WTC11 (cell line): ENCODE measurements at regions not wholly inside any gene's neighbourhood (a gene's known extent, or its start where the extent isn't known, plus 50 kb on each side); places are given as distances from the start of the nearest gene placed in this dataset.

ENCODE experiments used
- ATAC-seq: fragments of 200-7000 bp; cut with Tn5 transposase; 2 replicates; pipeline ENCODE4 v1.10.0; 2021; ENCODE audit warnings: mild to moderate bottlenecking, moderate library complexity
- CTCF ChIA-PET: fragments of 300-600 bp; sonication (Branson Sonifier 250); formaldehyde crosslinking; loops from one replicate; lab custom pipeline; 2021; ENCODE audit warnings: antibody characterized with exemption; lab: Charles Lee
- POLR2A ChIA-PET: fragments of 350-600 bp; sonication (Branson Sonifier 250); formaldehyde crosslinking; loops from one replicate; lab custom pipeline; 2021; ENCODE audit warnings: antibody characterized with exemption; lab: Charles Lee
- DNase-seq: peaks from one replicate; pipeline ENCODE4 v3.0.0; 2021; ENCODE audit warnings: low spot score
- H3K27ac Mint-ChIP-seq: 2 replicates; pipeline ENCODE4 v1.8.0; 2021; ENCODE audit warnings: mixed read lengths
- H3K27me3 Mint-ChIP-seq: 2 replicates; pipeline ENCODE4 v1.8.0; 2021; ENCODE audit warnings: low read depth, mild to moderate bottlenecking, moderate library complexity, mixed read lengths
- H3K36me3 Mint-ChIP-seq: 2 replicates; pipeline ENCODE4 v1.8.0; 2021; ENCODE audit warnings: mixed read lengths
- H3K4me1 Mint-ChIP-seq: 2 replicates; pipeline ENCODE4 v1.8.0; 2022; ENCODE audit warnings: mixed read lengths
- H3K4me3 Mint-ChIP-seq: 2 replicates; pipeline ENCODE4 v1.8.0; 2021; ENCODE audit warnings: mild to moderate bottlenecking, moderate library complexity, mixed read lengths
- H3K9me3 Mint-ChIP-seq: 2 replicates; pipeline ENCODE4 v1.8.0; 2021; ENCODE audit warnings: mixed read lengths
- ETV6 ChIP-seq: sonication (generic); formaldehyde crosslinking; IDR thresholded peaks from 2 replicates; pipeline ENCODE4 v1.8.1; 2022; ENCODE audit warnings: mild to moderate bottlenecking, missing genetic modification reagents
- HMGA2 ChIP-seq: fragments of 250-450 bp; sonication (Bioruptor Pico); IDR thresholded peaks from 2 replicates; pipeline ENCODE4 v1.4.0; 2021; ENCODE audit warnings: mild to moderate bottlenecking, moderate library complexity
- MXD4 ChIP-seq: fragments of 250-450 bp; sonication (Bioruptor Pico); IDR thresholded peaks from 2 replicates; pipeline ENCODE4 v1.8.0; 2021; ENCODE audit warnings: mild to moderate bottlenecking, moderate library complexity, borderline replicate concordance
- MYBL2 ChIP-seq: sonication (generic); formaldehyde crosslinking; IDR thresholded peaks from 2 replicates; pipeline ENCODE4 v1.8.1; 2023; ENCODE audit warnings: mild to moderate bottlenecking, moderate library complexity, missing genetic modification reagents
- NR1H2 ChIP-seq: sonication (generic); formaldehyde crosslinking; IDR thresholded peaks from 2 replicates; pipeline ENCODE4 v1.9.0; 2021; ENCODE audit warnings: mild to moderate bottlenecking, moderate library complexity, missing genetic modification reagents
- NR3C1 ChIP-seq: sonication (generic); formaldehyde crosslinking; conservative IDR thresholded peaks from 2 replicates; pipeline ENCODE4 v1.8.1; 2023; ENCODE audit warnings: low read depth, mild to moderate bottlenecking, missing genetic modification reagents
- OVOL2 ChIP-seq: fragments of 250-450 bp; sonication (Bioruptor Pico); IDR thresholded peaks from 2 replicates; pipeline ENCODE4 v1.9.0; 2021; ENCODE audit warnings: mild to moderate bottlenecking, borderline replicate concordance
- RORB ChIP-seq: fragments of 250-450 bp; sonication (Bioruptor Pico); IDR thresholded peaks from 2 replicates; pipeline ENCODE4 v1.9.0; 2021; ENCODE audit warnings: mild to moderate bottlenecking
- SMAD3 ChIP-seq: sonication (generic); formaldehyde crosslinking; IDR thresholded peaks from 2 replicates; pipeline ENCODE4 v1.8.0; 2022; ENCODE audit warnings: missing genetic modification reagents, mild to moderate bottlenecking, borderline replicate concordance
- SOX15 ChIP-seq: fragments of 250-450 bp; sonication (Bioruptor Pico); IDR thresholded peaks from 2 replicates; pipeline ENCODE4 v1.9.0; 2021; ENCODE audit warnings: mild to moderate bottlenecking
- TEAD4 ChIP-seq: sonication (generic); formaldehyde crosslinking; IDR thresholded peaks from 2 replicates; pipeline ENCODE4 v1.8.0; 2022; ENCODE audit warnings: mild to moderate bottlenecking, missing genetic modification reagents
- ZBTB21 ChIP-seq: sonication (generic); formaldehyde crosslinking; IDR thresholded peaks from 2 replicates; pipeline ENCODE4 v1.8.1; 2023; ENCODE audit warnings: mild to moderate bottlenecking, missing genetic modification reagents, borderline replicate concordance
- ZNF263 ChIP-seq: sonication (generic); formaldehyde crosslinking; IDR thresholded peaks from 2 replicates; pipeline ENCODE4 v1.8.1; 2022; ENCODE audit warnings: low read depth, mild to moderate bottlenecking, moderate library complexity, missing genetic modification reagents
- TF ChIP-seq, protein P1 (sequence below): sonication (generic); formaldehyde crosslinking; conservative IDR thresholded peaks from 2 replicates; pipeline ENCODE4 v1.8.1; 2022; ENCODE audit warnings: mild to moderate bottlenecking, missing genetic modification reagents
- TF ChIP-seq, protein P2 (sequence below): fragments of 250-450 bp; sonication (Bioruptor Pico); IDR thresholded peaks from 2 replicates; pipeline ENCODE4 v2.1.2; 2022; ENCODE audit warnings: mild to moderate bottlenecking, moderate library complexity
- TF ChIP-seq, protein P3 (sequence below): sonication (generic); formaldehyde crosslinking; IDR thresholded peaks from 2 replicates; pipeline ENCODE4 v1.8.1; 2023; ENCODE audit warnings: mild to moderate bottlenecking, missing genetic modification reagents
- TF ChIP-seq, protein P4 (sequence below): sonication (generic); formaldehyde crosslinking; IDR thresholded peaks from 2 replicates; pipeline ENCODE4 v1.8.1; 2023; ENCODE audit warnings: mild to moderate bottlenecking, missing genetic modification reagents, moderate library complexity
- TF ChIP-seq, protein P5 (sequence below): sonication (generic); formaldehyde crosslinking; IDR thresholded peaks from 2 replicates; pipeline ENCODE4 v1.8.1; 2022; ENCODE audit warnings: mild to moderate bottlenecking, moderate library complexity, missing genetic modification reagents
- TF ChIP-seq, protein P6 (sequence below): fragments of 200-600 bp; IDR thresholded peaks from 2 replicates; pipeline ENCODE4 v1.8.0; 2022; ENCODE audit warnings: antibody characterized with exemption
- TF ChIP-seq, protein P7 (sequence below): sonication (generic); formaldehyde crosslinking; IDR thresholded peaks from 2 replicates; pipeline ENCODE4 v1.8.0; 2022; ENCODE audit warnings: mild to moderate bottlenecking, missing genetic modification reagents
- TF ChIP-seq, protein P8 (sequence below): sonication (generic); formaldehyde crosslinking; IDR thresholded peaks from 2 replicates; pipeline ENCODE4 v1.8.0; 2023; ENCODE audit warnings: missing genetic modification reagents
- TF ChIP-seq, protein P9 (sequence below): sonication (generic); formaldehyde crosslinking; IDR thresholded peaks from 2 replicates; pipeline ENCODE4 v1.8.1; 2022; ENCODE audit warnings: low read depth, mild to moderate bottlenecking, moderate library complexity, missing genetic modification reagents, borderline replicate concordance
- TF ChIP-seq, protein P10 (sequence below): sonication (generic); formaldehyde crosslinking; IDR thresholded peaks from 2 replicates; pipeline ENCODE4 v1.8.1; 2023; ENCODE audit warnings: mild to moderate bottlenecking, missing genetic modification reagents, borderline replicate concordance

DNA sequence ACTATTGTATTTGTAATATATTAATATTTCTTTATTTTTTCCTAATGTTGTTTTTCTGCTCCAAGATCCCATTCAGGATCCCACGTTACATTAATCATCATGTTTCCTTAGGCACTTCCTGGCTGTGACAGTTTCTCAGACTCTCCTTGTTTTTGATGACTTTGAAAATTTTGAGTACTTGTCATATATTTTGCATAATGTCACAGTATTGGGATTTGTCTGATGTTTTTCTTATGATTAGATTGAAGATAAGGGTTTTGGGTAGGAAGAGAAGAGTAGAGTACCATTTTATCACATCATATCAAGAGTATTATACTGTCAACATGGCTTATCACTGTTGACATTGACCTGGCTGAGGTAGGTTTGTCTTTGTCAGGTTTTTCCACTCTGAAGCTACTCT, 146.3 kb upstream of the TPK1 start (continued):
- no peak for TF ChIP-seq ZNF263 (CRISPR knock-in tag)
- no peak for TF ChIP-seq ZBTB21 (CRISPR knock-in tag)
- no peak for TF ChIP-seq RORB (CRISPR knock-in tag)
- TF ChIP-seq, protein P1, sequence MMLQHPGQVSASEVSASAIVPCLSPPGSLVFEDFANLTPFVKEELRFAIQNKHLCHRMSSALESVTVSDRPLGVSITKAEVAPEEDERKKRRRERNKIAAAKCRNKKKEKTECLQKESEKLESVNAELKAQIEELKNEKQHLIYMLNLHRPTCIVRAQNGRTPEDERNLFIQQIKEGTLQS (CRISPR knock-in tag), result no peak
- TF ChIP-seq ETV6, result no peak
- TF ChIP-seq, protein P2, sequence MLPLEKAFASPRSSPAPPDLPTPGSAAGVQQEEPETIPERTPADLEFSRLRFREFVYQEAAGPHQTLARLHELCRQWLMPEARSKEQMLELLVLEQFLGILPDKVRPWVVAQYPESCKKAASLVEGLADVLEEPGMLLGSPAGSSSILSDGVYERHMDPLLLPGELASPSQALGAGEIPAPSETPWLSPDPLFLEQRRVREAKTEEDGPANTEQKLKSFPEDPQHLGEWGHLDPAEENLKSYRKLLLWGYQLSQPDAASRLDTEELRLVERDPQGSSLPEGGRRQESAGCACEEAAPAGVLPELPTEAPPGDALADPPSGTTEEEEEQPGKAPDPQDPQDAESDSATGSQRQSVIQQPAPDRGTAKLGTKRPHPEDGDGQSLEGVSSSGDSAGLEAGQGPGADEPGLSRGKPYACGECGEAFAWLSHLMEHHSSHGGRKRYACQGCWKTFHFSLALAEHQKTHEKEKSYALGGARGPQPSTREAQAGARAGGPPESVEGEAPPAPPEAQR (CRISPR knock-in tag), result no peak
- no peak for TF ChIP-seq OVOL2
- TF ChIP-seq, protein P3, sequence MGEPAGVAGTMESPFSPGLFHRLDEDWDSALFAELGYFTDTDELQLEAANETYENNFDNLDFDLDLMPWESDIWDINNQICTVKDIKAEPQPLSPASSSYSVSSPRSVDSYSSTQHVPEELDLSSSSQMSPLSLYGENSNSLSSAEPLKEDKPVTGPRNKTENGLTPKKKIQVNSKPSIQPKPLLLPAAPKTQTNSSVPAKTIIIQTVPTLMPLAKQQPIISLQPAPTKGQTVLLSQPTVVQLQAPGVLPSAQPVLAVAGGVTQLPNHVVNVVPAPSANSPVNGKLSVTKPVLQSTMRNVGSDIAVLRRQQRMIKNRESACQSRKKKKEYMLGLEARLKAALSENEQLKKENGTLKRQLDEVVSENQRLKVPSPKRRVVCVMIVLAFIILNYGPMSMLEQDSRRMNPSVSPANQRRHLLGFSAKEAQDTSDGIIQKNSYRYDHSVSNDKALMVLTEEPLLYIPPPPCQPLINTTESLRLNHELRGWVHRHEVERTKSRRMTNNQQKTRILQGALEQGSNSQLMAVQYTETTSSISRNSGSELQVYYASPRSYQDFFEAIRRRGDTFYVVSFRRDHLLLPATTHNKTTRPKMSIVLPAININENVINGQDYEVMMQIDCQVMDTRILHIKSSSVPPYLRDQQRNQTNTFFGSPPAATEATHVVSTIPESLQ (CRISPR knock-in tag), result no peak
- TF ChIP-seq SMAD3 (CRISPR knock-in tag), result no peak
- no peak for TF ChIP-seq TEAD4 (CRISPR knock-in tag)
- no peak for TF ChIP-seq MXD4
- TF ChIP-seq HMGA2 (CRISPR knock-in tag), result no peak

DNA sequence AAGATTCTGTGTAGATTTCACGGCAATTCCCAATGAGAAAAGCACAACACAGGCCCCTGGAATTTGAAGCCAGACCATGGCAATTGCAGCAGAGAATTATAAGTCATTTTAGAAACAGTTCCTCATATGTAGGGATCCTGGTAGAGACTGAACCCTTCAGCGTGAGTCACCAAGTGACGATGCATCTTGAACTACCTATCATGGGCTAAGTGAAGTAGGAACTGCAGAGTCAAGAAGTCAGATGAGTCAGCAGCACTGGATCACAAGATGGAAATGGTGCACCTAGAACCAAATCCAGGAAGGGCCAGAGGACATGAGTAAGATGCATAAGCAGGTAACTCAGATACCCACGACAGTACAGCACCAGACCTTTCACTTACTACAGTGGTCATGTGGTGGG, 140.0 kb upstream of the TPK1 start:
- DNase-seq (no peak), ATAC-seq (no peak)
- POLR2A ChIA-PET, result no interaction called here
- Mint-ChIP-seq H3K4me3 (no peak overlapping the region), H3K27ac (no peak overlapping the region), H3K36me3 (no peaks in the 10 kb centered on the region), H3K4me1 (no peaks in the 10 kb centered on the region), H3K27me3 (no peaks in the 10 kb centered on the region), H3K9me3 (peaks cover 26% of the 10 kb centered on the region)
- CTCF ChIA-PET, result no interaction called here
- TF ChIP-seq NR1H2 (no peak), SMAD3 (CRISPR knock-in tag) (no peak), NR3C1 (CRISPR knock-in tag) (no peak), SOX15 (CRISPR knock-in tag) (no peak), TEAD4 (CRISPR knock-in tag) (no peak), RORB (CRISPR knock-in tag) (no peak), MYBL2 (CRISPR knock-in tag) (no peak)
- TF ChIP-seq, protein P4, sequence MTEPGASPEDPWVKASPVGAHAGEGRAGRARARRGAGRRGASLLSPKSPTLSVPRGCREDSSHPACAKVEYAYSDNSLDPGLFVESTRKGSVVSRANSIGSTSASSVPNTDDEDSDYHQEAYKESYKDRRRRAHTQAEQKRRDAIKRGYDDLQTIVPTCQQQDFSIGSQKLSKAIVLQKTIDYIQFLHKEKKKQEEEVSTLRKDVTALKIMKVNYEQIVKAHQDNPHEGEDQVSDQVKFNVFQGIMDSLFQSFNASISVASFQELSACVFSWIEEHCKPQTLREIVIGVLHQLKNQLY (CRISPR knock-in tag), result no peak
- TF ChIP-seq, protein P5, sequence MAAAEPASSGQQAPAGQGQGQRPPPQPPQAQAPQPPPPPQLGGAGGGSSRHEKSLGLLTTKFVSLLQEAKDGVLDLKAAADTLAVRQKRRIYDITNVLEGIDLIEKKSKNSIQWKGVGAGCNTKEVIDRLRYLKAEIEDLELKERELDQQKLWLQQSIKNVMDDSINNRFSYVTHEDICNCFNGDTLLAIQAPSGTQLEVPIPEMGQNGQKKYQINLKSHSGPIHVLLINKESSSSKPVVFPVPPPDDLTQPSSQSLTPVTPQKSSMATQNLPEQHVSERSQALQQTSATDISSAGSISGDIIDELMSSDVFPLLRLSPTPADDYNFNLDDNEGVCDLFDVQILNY (CRISPR knock-in tag), result no peak
- TF ChIP-seq, protein P6, sequence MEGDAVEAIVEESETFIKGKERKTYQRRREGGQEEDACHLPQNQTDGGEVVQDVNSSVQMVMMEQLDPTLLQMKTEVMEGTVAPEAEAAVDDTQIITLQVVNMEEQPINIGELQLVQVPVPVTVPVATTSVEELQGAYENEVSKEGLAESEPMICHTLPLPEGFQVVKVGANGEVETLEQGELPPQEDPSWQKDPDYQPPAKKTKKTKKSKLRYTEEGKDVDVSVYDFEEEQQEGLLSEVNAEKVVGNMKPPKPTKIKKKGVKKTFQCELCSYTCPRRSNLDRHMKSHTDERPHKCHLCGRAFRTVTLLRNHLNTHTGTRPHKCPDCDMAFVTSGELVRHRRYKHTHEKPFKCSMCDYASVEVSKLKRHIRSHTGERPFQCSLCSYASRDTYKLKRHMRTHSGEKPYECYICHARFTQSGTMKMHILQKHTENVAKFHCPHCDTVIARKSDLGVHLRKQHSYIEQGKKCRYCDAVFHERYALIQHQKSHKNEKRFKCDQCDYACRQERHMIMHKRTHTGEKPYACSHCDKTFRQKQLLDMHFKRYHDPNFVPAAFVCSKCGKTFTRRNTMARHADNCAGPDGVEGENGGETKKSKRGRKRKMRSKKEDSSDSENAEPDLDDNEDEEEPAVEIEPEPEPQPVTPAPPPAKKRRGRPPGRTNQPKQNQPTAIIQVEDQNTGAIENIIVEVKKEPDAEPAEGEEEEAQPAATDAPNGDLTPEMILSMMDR, result no peak
- TF ChIP-seq, protein P7, sequence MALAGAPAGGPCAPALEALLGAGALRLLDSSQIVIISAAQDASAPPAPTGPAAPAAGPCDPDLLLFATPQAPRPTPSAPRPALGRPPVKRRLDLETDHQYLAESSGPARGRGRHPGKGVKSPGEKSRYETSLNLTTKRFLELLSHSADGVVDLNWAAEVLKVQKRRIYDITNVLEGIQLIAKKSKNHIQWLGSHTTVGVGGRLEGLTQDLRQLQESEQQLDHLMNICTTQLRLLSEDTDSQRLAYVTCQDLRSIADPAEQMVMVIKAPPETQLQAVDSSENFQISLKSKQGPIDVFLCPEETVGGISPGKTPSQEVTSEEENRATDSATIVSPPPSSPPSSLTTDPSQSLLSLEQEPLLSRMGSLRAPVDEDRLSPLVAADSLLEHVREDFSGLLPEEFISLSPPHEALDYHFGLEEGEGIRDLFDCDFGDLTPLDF (CRISPR knock-in tag), result no peak
- TF ChIP-seq, protein P8, sequence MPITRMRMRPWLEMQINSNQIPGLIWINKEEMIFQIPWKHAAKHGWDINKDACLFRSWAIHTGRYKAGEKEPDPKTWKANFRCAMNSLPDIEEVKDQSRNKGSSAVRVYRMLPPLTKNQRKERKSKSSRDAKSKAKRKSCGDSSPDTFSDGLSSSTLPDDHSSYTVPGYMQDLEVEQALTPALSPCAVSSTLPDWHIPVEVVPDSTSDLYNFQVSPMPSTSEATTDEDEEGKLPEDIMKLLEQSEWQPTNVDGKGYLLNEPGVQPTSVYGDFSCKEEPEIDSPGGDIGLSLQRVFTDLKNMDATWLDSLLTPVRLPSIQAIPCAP (CRISPR knock-in tag), result no peak
- TF ChIP-seq, protein P9, sequence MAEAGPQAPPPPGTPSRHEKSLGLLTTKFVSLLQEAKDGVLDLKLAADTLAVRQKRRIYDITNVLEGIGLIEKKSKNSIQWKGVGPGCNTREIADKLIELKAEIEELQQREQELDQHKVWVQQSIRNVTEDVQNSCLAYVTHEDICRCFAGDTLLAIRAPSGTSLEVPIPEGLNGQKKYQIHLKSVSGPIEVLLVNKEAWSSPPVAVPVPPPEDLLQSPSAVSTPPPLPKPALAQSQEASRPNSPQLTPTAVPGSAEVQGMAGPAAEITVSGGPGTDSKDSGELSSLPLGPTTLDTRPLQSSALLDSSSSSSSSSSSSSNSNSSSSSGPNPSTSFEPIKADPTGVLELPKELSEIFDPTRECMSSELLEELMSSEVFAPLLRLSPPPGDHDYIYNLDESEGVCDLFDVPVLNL (CRISPR knock-in tag), result no peak
- TF ChIP-seq, protein P10, sequence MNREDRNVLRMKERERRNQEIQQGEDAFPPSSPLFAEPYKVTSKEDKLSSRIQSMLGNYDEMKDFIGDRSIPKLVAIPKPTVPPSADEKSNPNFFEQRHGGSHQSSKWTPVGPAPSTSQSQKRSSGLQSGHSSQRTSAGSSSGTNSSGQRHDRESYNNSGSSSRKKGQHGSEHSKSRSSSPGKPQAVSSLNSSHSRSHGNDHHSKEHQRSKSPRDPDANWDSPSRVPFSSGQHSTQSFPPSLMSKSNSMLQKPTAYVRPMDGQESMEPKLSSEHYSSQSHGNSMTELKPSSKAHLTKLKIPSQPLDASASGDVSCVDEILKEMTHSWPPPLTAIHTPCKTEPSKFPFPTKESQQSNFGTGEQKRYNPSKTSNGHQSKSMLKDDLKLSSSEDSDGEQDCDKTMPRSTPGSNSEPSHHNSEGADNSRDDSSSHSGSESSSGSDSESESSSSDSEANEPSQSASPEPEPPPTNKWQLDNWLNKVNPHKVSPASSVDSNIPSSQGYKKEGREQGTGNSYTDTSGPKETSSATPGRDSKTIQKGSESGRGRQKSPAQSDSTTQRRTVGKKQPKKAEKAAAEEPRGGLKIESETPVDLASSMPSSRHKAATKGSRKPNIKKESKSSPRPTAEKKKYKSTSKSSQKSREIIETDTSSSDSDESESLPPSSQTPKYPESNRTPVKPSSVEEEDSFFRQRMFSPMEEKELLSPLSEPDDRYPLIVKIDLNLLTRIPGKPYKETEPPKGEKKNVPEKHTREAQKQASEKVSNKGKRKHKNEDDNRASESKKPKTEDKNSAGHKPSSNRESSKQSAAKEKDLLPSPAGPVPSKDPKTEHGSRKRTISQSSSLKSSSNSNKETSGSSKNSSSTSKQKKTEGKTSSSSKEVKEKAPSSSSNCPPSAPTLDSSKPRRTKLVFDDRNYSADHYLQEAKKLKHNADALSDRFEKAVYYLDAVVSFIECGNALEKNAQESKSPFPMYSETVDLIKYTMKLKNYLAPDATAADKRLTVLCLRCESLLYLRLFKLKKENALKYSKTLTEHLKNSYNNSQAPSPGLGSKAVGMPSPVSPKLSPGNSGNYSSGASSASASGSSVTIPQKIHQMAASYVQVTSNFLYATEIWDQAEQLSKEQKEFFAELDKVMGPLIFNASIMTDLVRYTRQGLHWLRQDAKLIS, result no peak
